ENCODE measurements at regions not wholly inside any gene's neighbourhood (a gene's known extent, or its start where the extent isn't known, plus 50 kb on each side); places are given as distances from the start of the nearest gene placed in this dataset.

DNA sequence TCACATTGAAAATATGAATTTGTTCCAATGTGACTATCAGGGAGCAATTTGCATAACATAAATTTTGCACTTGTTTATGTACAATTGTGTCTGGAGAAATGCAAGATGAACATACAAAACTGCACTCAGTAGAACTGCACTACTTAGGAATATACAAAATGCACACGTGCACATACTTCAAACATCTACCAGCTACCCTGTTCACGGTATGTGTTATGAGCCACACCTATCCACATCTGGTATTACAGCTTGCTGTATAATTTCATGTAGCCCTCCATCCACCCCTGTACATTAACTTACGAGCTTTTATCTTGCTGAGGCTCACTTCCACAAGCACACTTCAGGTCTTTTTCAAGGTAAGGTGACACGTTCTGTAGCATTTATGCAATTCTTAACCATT is 373.5 kb upstream of the ZEB2 start:
- TF ChIP-seq, protein P1, sequence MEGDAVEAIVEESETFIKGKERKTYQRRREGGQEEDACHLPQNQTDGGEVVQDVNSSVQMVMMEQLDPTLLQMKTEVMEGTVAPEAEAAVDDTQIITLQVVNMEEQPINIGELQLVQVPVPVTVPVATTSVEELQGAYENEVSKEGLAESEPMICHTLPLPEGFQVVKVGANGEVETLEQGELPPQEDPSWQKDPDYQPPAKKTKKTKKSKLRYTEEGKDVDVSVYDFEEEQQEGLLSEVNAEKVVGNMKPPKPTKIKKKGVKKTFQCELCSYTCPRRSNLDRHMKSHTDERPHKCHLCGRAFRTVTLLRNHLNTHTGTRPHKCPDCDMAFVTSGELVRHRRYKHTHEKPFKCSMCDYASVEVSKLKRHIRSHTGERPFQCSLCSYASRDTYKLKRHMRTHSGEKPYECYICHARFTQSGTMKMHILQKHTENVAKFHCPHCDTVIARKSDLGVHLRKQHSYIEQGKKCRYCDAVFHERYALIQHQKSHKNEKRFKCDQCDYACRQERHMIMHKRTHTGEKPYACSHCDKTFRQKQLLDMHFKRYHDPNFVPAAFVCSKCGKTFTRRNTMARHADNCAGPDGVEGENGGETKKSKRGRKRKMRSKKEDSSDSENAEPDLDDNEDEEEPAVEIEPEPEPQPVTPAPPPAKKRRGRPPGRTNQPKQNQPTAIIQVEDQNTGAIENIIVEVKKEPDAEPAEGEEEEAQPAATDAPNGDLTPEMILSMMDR (IDR thresholded peaks at IDR 0.05) = no peak
- TF ChIP-seq POLR2A (IDR thresholded peaks at IDR 0.05) = no peak
- H3K4me1 ChIP-seq = no peaks in the 10 kb centered on the region
- H3K27me3 ChIP-seq = no peaks in the 10 kb centered on the region
- DNase-seq = no peak
- no peak overlapping the region for H3K4me3 ChIP-seq
- no peaks in the 10 kb centered on the region for H3K9me3 ChIP-seq
- H3K36me3 ChIP-seq = no peaks in the 10 kb centered on the region
- no peak overlapping the region for H3K27ac ChIP-seq

DNA sequence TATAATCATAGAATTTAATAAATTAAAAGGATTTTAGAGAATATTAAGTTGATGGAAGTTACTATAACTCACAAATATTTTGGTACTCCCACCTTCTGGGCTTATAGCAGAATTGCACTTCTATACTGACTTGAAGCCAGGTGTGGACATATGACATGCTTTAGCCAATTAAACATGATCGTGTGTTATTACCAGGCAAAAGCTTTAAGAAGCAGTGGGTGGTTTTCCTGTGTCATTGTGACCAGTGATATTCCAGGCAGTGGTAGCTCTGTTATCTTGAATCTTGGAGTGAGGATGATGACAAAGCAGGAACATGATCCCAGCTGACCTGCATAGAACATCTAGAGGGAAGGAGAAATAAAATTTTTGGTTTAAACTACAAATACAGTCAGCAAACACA is 370.9 kb upstream of the ZEB2 start:
- H3K4me3 ChIP-seq = no peak overlapping the region
- DNase-seq = no peak
- H3K27ac ChIP-seq = no peak overlapping the region
- H3K4me1 ChIP-seq = no peaks in the 10 kb centered on the region
- TF ChIP-seq, protein P1 (IDR thresholded peaks at IDR 0.05) = peak in 1 of 6 experiments; percentile 6
- TF ChIP-seq POLR2A (IDR thresholded peaks at IDR 0.05) = no peak
- no peaks in the 10 kb centered on the region for H3K9me3 ChIP-seq
- no peaks in the 10 kb centered on the region for H3K36me3 ChIP-seq
- H3K27me3 ChIP-seq = no peaks in the 10 kb centered on the region

DNA sequence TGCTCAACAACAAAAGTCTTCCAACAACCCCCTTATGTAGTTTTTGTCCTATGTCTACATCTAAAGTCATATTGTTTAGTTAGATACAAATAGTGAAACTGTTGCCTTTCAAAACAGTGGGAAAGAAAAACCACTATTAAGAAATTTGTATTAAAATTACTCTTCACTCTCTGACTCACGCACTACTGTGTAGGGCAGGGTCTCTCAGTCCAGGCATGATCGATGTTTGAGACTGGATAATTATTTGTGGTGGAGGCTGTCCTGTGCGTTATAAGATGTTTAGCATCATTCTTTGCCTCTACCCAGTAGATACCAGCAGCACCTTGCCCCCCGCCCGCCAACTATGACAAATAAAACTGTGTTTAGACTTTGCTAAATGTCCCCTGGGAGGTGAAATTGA is 369.4 kb upstream of the ZEB2 start:
- no peak overlapping the region for H3K4me3 ChIP-seq
- no peaks in the 10 kb centered on the region for H3K4me1 ChIP-seq
- no peak for DNase-seq
- TF ChIP-seq, protein P1 (IDR thresholded peaks at IDR 0.05) = no peak
- TF ChIP-seq POLR2A (IDR thresholded peaks at IDR 0.05) = no peak
- no peaks in the 10 kb centered on the region for H3K27me3 ChIP-seq
- no peaks in the 10 kb centered on the region for H3K36me3 ChIP-seq
- H3K9me3 ChIP-seq = no peaks in the 10 kb centered on the region
- H3K27ac ChIP-seq = no peak overlapping the region

DNA sequence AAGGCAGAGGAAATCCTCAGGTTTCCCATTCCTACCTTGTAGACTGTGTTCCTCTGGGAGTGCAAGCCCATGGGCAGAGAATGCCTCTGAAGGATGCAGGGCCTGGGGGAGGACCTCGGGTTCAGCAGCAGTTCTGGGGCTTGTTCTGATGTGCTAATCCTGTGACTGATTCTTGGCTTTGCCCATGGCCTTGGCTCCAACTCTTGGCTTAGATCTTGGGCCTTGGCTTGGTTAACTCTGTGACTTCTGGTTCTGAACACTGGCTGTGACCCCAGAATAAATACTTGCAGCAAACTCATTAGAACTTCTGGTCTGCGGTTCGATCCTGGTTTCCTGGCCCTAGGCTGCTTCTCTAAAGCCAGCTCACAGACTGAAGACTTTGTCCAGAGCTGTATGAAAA is 366.9 kb upstream of the ZEB2 start:
- Histone ChIP-seq H3K4me1 (no peaks in the 10 kb centered on the region), H3K36me3 (no peaks in the 10 kb centered on the region), H3K27ac (no peak overlapping the region), H3K9me3 (no peaks in the 10 kb centered on the region), H3K27me3 (no peaks in the 10 kb centered on the region), H3K4me3 (no peak overlapping the region)
- no peak for TF ChIP-seq POLR2A (IDR thresholded peaks at IDR 0.05)
- TF ChIP-seq, protein P1 (IDR thresholded peaks at IDR 0.05) = no peak
- no peak for DNase-seq

DNA sequence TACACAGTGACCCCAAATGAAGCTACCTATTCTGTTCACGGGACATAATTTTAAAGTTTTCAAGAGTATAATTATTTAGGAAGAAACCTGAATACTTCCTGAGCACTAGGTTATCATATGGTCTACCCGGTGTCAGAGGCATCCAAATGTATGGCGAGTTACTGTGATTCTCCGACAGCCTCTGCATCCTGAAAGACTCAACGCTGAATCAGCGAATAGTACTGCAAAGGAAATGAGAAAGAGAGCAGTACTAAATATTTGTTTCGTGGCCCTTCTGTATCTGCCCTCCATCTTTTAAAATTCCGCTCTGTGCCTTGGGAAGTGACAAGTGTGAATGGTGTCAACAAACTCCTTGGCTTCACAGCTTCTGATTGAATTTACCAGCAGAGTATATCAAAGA is 358.0 kb upstream of the ZEB2 start:
- Histone ChIP-seq H3K27ac (no peak overlapping the region), H3K4me1 (no peaks in the 10 kb centered on the region), H3K4me3 (no peak overlapping the region), H3K27me3 (no peaks in the 10 kb centered on the region), H3K9me3 (no peaks in the 10 kb centered on the region), H3K36me3 (no peaks in the 10 kb centered on the region)
- TF ChIP-seq, protein P1 (IDR thresholded peaks at IDR 0.05) = no peak
- no peak for TF ChIP-seq POLR2A (IDR thresholded peaks at IDR 0.05)
- DNase-seq = no peak

DNA sequence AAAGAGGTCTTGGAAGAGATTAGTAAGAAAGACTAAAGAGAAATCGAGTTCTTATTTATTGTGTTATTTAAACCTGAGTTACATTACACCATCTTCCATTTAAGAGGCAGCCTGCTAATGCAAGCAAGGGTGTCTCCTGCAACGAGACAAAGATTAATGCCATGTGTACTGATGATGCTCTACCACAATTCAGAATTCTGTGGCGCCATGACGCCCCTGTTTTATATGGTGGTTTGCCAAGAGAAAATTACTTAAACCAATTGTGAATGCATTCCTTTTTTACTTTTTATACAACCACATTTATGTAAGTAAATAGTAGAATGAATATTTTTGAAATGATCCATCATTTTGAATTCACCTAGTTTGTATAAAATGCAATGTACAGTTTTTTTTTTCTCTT is 356.1 kb upstream of the ZEB2 start:
- Histone ChIP-seq H3K4me3 (no peak overlapping the region), H3K4me1 (no peaks in the 10 kb centered on the region), H3K27ac (no peak overlapping the region), H3K9me3 (no peaks in the 10 kb centered on the region), H3K27me3 (no peaks in the 10 kb centered on the region), H3K36me3 (no peaks in the 10 kb centered on the region)
- DNase-seq = no peak
- no peak for TF ChIP-seq POLR2A (IDR thresholded peaks at IDR 0.05)
- TF ChIP-seq, protein P1 (IDR thresholded peaks at IDR 0.05) = no peak

Measured in Peyer's patch (tissue), 4 donors.